SK-N-SH treated with all-trans-retinoic acid at 6 μM for 48 hours (cell line): ENCODE measurements at regions not wholly inside any gene's neighbourhood (a gene's known extent, or its start where the extent isn't known, plus 50 kb on each side); places are given as distances from the start of the nearest gene placed in this dataset.

ENCODE experiments used
- BACH2 ChIP-seq: fragments of 250-450 bp; sonication (Bioruptor Pico); IDR thresholded peaks from 2 replicates; pipeline ENCODE4 v1.9.0; 2021; ENCODE audit warnings: mild to moderate bottlenecking, borderline replicate concordance
- CREB5 ChIP-seq: fragments of 250-450 bp; sonication (Bioruptor Pico); IDR thresholded peaks from 2 replicates; pipeline ENCODE4 v1.5.1; 2020; ENCODE audit warnings: low read depth, mild to moderate bottlenecking, moderate library complexity
- GLIS3 ChIP-seq: fragments of 250-450 bp; sonication (Bioruptor Pico); IDR thresholded peaks from 2 replicates; pipeline ENCODE4 v1.5.0; 2020; ENCODE audit warnings: mild to moderate bottlenecking, moderate library complexity
- ISL1 ChIP-seq: fragments of 250-450 bp; sonication (Bioruptor Pico); IDR thresholded peaks from 2 replicates; pipeline ENCODE4 v2.1.2; 2022; ENCODE audit warnings: mild to moderate bottlenecking, moderate library complexity
- PATZ1 ChIP-seq: fragments of 250-450 bp; sonication (Bioruptor Pico); IDR thresholded peaks from 2 replicates; pipeline ENCODE4 v1.8.0; 2020; ENCODE audit warnings: mild to moderate bottlenecking, moderate library complexity, borderline replicate concordance
- POU6F1 ChIP-seq: fragments of 250-450 bp; sonication (Bioruptor Pico); IDR thresholded peaks from 2 replicates; pipeline ENCODE4 v1.8.0; 2021; ENCODE audit warnings: low read depth, mild to moderate bottlenecking, moderate library complexity, borderline replicate concordance
- PPARA ChIP-seq: fragments of 250-450 bp; sonication (Bioruptor Pico); IDR thresholded peaks from 2 replicates; pipeline ENCODE4 v1.5.0; 2020; ENCODE audit warnings: mild to moderate bottlenecking, borderline replicate concordance
- RARB ChIP-seq: fragments of 250-450 bp; sonication (Bioruptor Pico); IDR thresholded peaks from 2 replicates; pipeline ENCODE4 v1.8.0; 2021; ENCODE audit warnings: mild to moderate bottlenecking, moderate library complexity
- SNAI2 ChIP-seq: fragments of 250-450 bp; sonication (Bioruptor Pico); IDR thresholded peaks from 2 replicates; pipeline ENCODE4 v1.5.0; 2020; ENCODE audit warnings: mild to moderate bottlenecking, moderate library complexity
- TCF4 ChIP-seq: fragments of 250-450 bp; sonication (Bioruptor Pico); IDR thresholded peaks from 2 replicates; pipeline ENCODE4 v1.8.0; 2021; ENCODE audit warnings: mild to moderate bottlenecking, moderate library complexity, borderline replicate concordance
- ZC3H10 ChIP-seq: fragments of 250-450 bp; sonication (Bioruptor Pico); IDR thresholded peaks from 2 replicates; pipeline ENCODE4 v1.5.1; 2021; ENCODE audit warnings: mild to moderate bottlenecking, moderate library complexity
- ZFP3 ChIP-seq: fragments of 250-450 bp; sonication (Bioruptor Pico); IDR thresholded peaks from 2 replicates; pipeline ENCODE4 v1.5.0; 2020; ENCODE audit warnings: mild to moderate bottlenecking, moderate library complexity
- ZNF565 ChIP-seq: fragments of 450-650 bp; formaldehyde crosslinking; conservative IDR thresholded peaks from 2 replicates; pipeline ENCODE4 v1.5.0; 2020; ENCODE audit warnings: low read depth, mild to moderate bottlenecking, moderate library complexity
- TF ChIP-seq, protein P1 (sequence below): fragments of 250-450 bp; sonication (Bioruptor Pico); IDR thresholded peaks from 2 replicates; pipeline ENCODE4 v1.5.0; 2020; ENCODE audit warnings: mild to moderate bottlenecking, moderate library complexity

- TF ChIP-seq BACH2 (CRISPR knock-in tag) (no peak), TCF4 (CRISPR knock-in tag) (no peak), SNAI2 (CRISPR knock-in tag) (no peak), ZC3H10 (no peak), CREB5 (CRISPR knock-in tag) (no peak), RARB (CRISPR knock-in tag) (no peak), GLIS3 (CRISPR knock-in tag) (no peak), ZFP3 (CRISPR knock-in tag) (no peak), ISL1 (CRISPR knock-in tag) (no peak), POU6F1 (no peak), PPARA (CRISPR knock-in tag) (no peak), ZNF565 (CRISPR knock-in tag) (no peak), PATZ1 (CRISPR knock-in tag) (no peak)
- TF ChIP-seq, protein P1, sequence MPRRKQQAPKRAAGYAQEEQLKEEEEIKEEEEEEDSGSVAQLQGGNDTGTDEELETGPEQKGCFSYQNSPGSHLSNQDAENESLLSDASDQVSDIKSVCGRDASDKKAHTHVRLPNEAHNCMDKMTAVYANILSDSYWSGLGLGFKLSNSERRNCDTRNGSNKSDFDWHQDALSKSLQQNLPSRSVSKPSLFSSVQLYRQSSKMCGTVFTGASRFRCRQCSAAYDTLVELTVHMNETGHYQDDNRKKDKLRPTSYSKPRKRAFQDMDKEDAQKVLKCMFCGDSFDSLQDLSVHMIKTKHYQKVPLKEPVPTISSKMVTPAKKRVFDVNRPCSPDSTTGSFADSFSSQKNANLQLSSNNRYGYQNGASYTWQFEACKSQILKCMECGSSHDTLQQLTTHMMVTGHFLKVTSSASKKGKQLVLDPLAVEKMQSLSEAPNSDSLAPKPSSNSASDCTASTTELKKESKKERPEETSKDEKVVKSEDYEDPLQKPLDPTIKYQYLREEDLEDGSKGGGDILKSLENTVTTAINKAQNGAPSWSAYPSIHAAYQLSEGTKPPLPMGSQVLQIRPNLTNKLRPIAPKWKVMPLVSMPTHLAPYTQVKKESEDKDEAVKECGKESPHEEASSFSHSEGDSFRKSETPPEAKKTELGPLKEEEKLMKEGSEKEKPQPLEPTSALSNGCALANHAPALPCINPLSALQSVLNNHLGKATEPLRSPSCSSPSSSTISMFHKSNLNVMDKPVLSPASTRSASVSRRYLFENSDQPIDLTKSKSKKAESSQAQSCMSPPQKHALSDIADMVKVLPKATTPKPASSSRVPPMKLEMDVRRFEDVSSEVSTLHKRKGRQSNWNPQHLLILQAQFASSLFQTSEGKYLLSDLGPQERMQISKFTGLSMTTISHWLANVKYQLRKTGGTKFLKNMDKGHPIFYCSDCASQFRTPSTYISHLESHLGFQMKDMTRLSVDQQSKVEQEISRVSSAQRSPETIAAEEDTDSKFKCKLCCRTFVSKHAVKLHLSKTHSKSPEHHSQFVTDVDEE (CRISPR knock-in tag), result no peak
These were observed 140.6 kb upstream of the MOCS2 start for GRCh38 chr5:53250201-53250550.
